Neutrophil (primary cell): ENCODE measurements at regions not wholly inside any gene's neighbourhood (a gene's known extent, or its start where the extent isn't known, plus 50 kb on each side); places are given as distances from the start of the nearest gene placed in this dataset.

Source experiments
- H3K27ac ChIP-seq: fragments of 200-600 bp; sonication (generic); 2 replicates; pipeline ENCODE4 v1.5.1; 2016; ENCODE audit warnings: mild to moderate bottlenecking, moderate library complexity
- H3K27me3 ChIP-seq: fragments of 200-600 bp; sonication (generic); 2 replicates; pipeline ENCODE4 v1.6.0; 2016; ENCODE audit warnings: mild to moderate bottlenecking
- H3K36me3 ChIP-seq: fragments of 200-600 bp; sonication (generic); 2 replicates; pipeline ENCODE4 v1.5.1; 2017
- H3K4me1 ChIP-seq, 2 experiments: fragments of 200-600 bp in 1 of 2; sonication (generic) in 1 of 2; 1 replicate in 1 of 2; 2 replicates in 1 of 2; pipeline versions ENCODE4 v1.5.1 to v1.6.1; 2013 to 2016; ENCODE audit warnings: low read depth in 1 of 2, low read length in 1 of 2, mild to moderate bottlenecking in 1 of 2, moderate library complexity in 1 of 2; ENCODE audit not compliant: control insufficient read depth in 1 of 2, insufficient read depth in 1 of 2
- H3K4me3 ChIP-seq, 2 experiments: fragments of 200-600 bp in 1 of 2; sonication (generic) in 1 of 2; 1 replicate in 1 of 2; 2 replicates in 1 of 2; pipeline ENCODE4 v1.5.1; 2013 to 2016; ENCODE audit warnings: low read depth in 1 of 2, low read length in 1 of 2, mild to moderate bottlenecking in 1 of 2, moderate library complexity in 1 of 2
- H3K9me3 ChIP-seq: fragments of 200-600 bp; sonication (generic); 2 replicates; pipeline ENCODE4 v1.5.1; 2016
- CTCF ChIP-seq: fragments of 200-600 bp; sonication (generic); IDR thresholded peaks from 2 replicates; pipeline ENCODE4 v1.5.1; 2016; ENCODE audit warnings: antibody characterized with exemption

GRCh38 chr22:47476231-47476630, 713.8 kb downstream of the TBC1D22A start:
- Histone ChIP-seq H3K4me1 (no peaks in the 10 kb centered on the region), H3K9me3 (no peaks in the 10 kb centered on the region), H3K4me3 (no peak overlapping the region), H3K27ac (no peak overlapping the region), H3K36me3 (no peaks in the 10 kb centered on the region), H3K27me3 (no peaks in the 10 kb centered on the region)
- TF ChIP-seq CTCF: no peak

DNA sequence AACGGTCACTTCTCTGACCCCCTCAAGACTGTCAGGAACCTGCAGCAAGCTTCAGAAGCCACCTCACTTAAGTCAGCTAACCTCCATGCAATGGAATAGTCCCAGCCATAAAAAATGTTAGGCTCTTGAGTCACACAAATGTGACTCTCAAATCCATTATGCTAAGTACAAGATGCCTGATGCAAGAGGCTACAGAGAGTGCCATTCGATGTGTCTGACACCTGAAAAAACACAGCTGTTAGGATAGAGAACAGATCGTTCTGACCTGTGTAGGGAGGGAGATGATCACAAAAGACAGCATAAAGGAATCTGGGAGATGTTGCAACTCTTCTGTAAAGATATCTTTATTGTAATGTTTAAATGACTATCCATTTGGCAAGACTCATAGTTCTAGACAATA, 712.4 kb downstream of the TBC1D22A start:
- no peak for TF ChIP-seq CTCF
- Histone ChIP-seq H3K36me3 (no peaks in the 10 kb centered on the region), H3K27ac (no peak overlapping the region), H3K4me3 (no peak overlapping the region), H3K27me3 (no peaks in the 10 kb centered on the region), H3K4me1 (no peaks in the 10 kb centered on the region), H3K9me3 (no peaks in the 10 kb centered on the region)

DNA sequence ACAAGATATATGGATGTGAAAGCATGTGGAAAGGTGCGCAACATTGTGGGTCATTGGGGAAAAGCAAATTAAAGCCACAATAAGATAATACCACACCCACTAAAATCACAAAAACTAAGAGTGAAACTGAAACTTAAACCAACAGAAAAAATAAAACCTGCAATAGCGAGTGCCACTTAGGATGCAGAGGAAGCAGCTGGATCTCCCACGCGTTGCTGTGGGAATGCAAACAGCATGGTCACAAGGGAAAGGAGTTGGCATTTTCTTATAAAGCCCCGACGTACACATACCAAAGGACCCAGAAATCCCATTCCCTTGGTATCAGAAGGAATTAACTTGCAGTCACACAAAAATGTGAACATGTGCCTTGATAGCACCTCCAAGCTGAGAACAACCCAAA, 712.0 kb downstream of the TBC1D22A start:
- no peaks in the 10 kb centered on the region for H3K27me3 ChIP-seq
- TF ChIP-seq CTCF: no peak
- no peak overlapping the region for H3K4me3 ChIP-seq
- no peaks in the 10 kb centered on the region for H3K36me3 ChIP-seq
- no peaks in the 10 kb centered on the region for H3K4me1 ChIP-seq
- H3K9me3 ChIP-seq: no peaks in the 10 kb centered on the region
- H3K27ac ChIP-seq: no peak overlapping the region

DNA sequence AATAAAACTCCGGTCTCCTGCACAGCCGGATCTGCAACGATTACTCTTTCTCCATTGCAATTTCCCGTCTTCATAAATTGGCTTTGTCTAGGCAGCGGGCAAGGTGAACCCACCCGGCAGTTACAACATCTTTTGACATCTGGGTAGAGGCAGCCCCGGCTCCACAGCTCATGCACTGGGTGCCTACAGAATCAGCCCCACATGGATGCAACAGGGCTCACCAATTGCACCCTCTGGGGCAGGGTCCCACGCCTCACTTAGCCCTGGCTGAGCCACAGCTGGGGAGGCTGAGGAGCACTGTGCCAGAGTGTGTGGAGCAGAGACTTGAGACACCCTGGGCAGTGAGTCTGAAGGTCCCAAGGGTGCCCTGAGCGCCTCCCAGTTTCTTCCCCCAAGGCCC, 710.2 kb downstream of the TBC1D22A start:
- Histone ChIP-seq H3K27ac (no peak overlapping the region), H3K27me3 (no peaks in the 10 kb centered on the region), H3K9me3 (no peaks in the 10 kb centered on the region), H3K36me3 (no peaks in the 10 kb centered on the region), H3K4me3 (no peak overlapping the region), H3K4me1 (no peaks in the 10 kb centered on the region)
- TF ChIP-seq CTCF: no peak

- Histone ChIP-seq H3K27ac (no peak overlapping the region), H3K36me3 (no peaks in the 10 kb centered on the region), H3K4me1 (no peaks in the 10 kb centered on the region), H3K4me3 (no peak overlapping the region), H3K27me3 (no peaks in the 10 kb centered on the region), H3K9me3 (no peaks in the 10 kb centered on the region)
- TF ChIP-seq CTCF: no peak
These were observed 709.0 kb downstream of the TBC1D22A start for GRCh38 chr22:47471406-47471805.

GRCh38 chr22:47465809-47466208, 703.4 kb downstream of the TBC1D22A start:
- no peak overlapping the region for H3K4me3 ChIP-seq

More at GRCh38 chr22:47465809-47466208, 703.4 kb downstream of the TBC1D22A start:
- H3K9me3 ChIP-seq: no peaks in the 10 kb centered on the region
- no peaks in the 10 kb centered on the region for H3K36me3 ChIP-seq
- H3K4me1 ChIP-seq: no peaks in the 10 kb centered on the region
- H3K27ac ChIP-seq: no peak overlapping the region
- no peaks in the 10 kb centered on the region for H3K27me3 ChIP-seq
- TF ChIP-seq CTCF: no peak
